GM18907 (cell line): ENCODE measurements at regions not wholly inside any gene's neighbourhood (a gene's known extent, or its start where the extent isn't known, plus 50 kb on each side); places are given as distances from the start of the nearest gene placed in this dataset.
"Not testable (repeated sequence)": the region's sequence is repeated elsewhere in the genome, so short reads cannot be mapped to it uniquely, and the experiment has no call there.

Source experiments
- ATAC-seq: cut with Tn5 transposase; IDR thresholded peaks from one replicate; pipeline ENCODE4 v1.9.1; 2021; ENCODE audit warnings: mild to moderate bottlenecking, moderate library complexity; ENCODE audit not compliant: unreplicated experiment

DNA sequence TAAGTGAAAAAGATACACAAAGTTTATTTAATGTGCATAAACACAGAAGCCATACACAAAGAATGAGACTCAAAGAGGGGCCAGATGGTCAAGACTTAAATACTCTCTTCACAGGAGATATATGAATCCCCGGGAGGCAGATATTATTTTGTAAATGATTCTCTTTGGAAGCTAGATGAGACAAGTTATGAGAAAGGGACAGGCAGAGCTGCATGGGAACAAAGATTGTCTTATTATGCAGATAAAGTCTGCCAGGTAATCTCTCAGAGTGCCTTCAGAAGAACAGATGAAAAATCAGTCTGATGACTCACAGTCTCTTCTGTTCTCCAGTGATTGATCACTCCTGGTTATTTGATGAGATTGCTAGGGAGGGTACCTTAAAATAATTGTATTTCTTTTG lies 89.0 kb downstream of the NAF1 start:
- no peak for ATAC-seq

DNA sequence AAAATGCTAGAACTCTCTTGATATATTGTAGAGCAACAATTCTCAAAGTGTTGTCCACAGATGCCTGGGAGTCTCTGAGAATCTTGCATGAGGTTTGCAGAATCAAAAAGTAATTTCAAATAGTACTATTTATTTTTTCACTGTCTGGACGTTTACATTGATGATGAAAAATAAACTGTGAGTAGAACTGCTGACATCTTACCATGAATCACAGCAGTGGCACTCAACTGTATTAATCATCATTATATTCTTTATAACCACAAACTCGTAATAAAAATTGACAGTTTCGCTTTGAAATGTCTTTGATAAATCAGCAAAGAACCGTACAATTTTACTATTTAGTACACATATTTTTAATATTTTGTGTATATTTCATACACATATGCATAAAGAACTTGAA lies 94.5 kb downstream of the NAF1 start:
- ATAC-seq, result no peak

DNA sequence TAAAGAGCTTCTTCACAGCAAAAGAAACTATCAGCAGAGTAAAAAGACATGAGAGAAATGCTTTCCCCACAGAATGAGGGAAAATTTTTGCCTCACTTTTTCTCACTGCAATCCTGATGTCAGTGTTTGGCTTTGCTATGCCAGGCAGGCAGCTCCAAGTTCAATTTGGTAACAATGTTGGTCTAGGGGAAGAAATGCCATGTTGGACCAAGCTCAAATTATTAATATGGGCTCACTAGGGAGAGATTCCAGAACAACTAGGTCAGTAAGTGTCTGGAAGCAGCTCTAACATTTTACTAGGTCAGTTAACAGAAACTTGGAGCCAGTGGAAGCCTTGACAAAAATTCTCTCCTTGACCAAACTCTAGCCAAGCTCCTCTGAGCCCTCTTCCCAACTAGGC lies 95.4 kb downstream of the NAF1 start:
- ATAC-seq, result no peak

DNA sequence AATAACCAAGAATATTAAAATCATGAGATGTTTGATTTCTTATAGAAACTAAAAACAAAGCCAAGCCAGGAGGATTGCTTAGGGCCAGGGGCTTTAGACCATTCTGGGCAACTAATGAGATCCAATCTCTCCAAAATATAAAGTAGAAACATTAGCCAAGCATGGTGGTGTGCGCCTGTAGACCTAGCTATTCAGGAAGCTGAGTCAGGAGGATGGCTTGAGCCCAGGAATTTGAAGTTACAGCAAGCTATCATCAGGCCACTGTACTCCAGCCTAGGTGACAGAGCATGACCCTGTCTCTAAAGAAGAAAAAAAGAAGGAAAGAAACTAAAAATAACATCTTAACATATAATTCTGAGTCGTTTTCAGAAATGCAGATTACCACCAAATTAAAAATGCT lies 96.7 kb downstream of the NAF1 start:
- ATAC-seq, result no peak

DNA sequence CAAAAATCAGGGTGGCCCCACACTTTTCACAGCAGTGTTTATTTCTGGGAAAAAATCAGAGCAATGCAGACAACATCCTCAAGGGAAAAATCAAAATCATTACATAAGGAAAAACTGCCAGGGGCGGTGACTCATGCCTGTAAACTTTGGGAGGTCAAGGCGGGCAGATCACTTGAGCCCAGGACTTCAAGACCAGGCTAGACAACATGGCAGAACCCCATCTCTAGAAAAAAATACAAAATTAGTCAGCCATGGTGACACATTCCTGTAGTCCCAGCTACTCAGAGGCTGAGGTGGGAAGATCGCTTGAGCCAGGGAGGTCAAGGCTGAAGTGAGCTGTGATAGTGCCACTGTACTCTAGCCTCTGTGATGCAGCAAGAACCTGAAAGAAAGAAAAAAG lies 102.8 kb downstream of the NAF1 start:
- ATAC-seq, result no peak

DNA sequence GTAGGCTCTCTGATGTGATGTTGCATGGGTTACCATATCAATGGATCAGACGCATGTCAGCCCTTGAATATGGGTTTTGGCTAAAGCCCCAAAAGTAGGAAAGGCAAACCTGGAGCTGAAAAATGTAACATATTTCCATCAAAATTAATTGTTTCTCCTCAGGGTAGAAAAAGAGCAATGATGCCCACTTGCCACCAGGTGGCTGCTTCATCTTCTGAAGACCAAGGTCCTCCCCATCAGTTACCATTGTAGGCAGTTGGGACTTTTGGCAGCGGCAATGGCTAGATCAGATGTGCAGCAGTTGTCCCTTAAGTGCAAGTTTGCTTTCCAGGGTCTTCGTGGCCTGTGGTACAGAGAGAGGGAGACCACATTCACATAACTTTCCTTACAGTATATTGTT lies 118.2 kb downstream of the NAF1 start:
- peak; percentile 93 for ATAC-seq

DNA sequence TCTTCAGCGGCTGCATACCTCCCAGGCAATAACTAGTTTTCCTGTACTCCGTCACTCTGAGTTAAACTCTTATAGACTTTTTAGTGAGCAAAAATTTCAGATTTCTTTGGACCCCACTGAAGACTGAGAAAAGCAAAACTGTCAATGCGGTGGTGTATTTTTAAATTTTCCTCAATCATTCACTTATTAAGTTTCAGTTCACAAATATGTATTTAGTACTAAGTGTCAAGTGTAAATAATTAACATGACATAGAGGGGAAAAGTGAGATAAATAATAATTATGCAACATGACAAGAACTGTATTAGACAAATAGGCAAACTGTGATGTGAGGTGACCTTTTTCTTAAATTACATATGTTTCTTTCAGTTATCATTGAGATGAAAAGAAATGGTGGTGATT lies 124.4 kb downstream of the NAF1 start:
- ATAC-seq, result peak; percentile 85

DNA sequence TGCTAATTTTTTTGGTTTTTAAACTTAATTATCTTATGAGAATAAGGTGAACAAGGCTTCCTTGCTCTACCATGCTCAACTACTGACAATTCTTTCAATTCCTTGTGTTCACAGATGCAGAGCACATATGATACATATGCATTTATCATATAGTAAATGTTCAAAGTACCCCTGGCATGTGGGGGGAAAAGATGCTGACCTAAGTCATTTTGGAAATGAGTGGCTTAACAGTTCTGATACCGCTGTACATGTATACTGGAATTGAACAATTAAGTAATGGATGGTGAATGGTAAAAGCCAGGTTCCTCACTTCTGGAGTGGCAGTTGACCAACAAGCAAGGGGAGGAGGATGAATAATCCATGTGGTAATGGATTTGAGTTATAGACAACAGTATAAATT lies 149.6 kb downstream of the NAF1 start:
- ATAC-seq, result no peak

DNA sequence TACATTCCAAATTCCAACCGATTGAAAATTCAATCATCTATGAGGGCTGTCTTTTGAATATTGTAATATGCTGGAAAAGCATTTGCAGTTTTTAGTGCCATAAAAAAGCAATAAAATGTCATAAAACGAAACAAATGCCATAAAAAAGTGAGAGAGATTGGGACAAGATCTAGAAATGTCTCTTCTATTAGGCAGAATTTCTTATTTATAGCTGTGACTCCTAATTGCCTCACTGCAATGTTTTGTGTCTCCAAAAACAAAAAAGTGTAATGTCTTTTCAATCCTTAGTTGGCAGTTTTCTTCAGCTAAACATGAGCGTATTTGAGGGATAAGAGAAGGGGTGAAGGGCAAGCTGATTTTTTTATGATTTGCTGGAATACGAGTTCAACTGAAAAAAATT lies 153.9 kb downstream of the NAF1 start:
- no peak for ATAC-seq

DNA sequence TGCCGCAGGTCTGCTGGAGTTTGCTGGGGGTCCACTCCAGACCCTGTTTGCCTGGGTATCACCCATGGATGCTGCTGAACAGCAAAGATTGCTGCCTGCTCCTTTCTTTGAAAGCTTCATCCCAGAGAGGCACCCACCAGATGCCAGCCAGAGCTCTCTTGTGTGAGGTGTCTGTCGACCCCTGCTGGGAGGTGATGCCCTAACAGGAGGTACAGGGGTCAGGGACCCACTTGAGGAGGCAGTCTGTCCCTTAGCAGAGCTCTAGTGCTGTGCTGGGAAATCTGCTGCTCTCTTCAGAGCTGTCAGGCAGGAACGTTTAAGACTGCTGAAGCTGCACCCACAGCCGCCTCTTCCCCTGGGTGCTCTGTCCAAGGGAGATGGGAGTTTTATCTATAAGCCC lies 162.7 kb downstream of the NAF1 start:
- no peak for ATAC-seq

DNA sequence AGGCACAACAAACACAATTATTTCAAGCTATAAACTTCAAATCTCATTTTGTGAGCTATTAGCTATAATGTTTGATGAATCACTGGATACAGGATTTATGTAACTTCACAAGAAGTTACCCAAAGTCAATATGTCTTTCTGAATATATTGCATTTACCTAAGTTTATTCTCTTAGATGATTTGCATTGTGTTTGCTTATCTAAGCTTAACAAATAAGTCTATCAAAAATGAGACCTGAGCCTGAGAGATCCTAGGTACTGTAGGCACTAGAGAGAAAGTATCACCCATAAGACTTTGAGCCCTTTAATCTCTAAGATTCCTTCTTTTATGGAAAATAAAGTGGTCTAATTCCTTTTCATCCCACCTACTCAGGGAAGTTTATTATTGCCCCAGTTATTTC lies 178.2 kb downstream of the NAF1 start:
- ATAC-seq, result no peak

DNA sequence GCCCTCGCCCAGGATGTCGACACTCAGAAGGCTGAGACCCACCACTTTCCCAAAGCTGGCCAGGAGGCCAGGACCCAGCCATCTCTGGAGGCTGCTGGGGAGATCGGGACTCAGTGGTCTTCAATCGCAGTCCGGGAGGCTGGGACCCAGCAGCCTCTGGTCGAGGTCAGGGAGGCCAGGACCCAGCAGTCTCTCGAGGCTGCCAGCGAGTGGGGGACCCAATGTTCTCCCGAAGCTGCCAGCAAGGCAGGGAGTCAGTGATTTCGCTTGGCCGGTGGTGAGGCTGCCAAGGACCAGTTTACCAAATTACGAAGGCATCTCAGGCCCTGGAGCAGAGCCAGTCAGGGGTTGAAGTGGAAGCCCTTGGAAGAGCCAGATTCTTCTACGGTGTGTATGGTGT lies 181.6 kb downstream of the NAF1 start:
- no peak for ATAC-seq

DNA sequence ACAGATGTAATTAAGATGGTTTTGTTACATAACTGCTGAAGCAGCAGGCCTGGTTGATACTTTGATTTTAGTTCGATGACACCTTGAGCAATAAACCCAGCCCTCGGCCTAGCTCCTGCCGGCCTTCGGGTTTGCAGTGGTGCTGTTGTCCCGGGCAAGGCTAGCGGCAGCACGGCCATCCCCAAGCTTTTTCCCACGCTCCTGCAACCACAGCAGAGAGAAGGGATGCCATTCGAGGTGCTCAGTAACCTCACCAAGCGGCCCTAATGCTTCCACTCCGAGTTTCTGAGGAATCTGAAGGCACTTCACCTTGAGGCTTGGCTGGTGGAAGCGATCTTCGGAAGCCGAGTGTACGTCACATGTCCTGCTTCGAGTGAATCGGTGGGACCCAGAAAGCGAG lies 182.1 kb downstream of the NAF1 start:
- ATAC-seq, result no peak

DNA sequence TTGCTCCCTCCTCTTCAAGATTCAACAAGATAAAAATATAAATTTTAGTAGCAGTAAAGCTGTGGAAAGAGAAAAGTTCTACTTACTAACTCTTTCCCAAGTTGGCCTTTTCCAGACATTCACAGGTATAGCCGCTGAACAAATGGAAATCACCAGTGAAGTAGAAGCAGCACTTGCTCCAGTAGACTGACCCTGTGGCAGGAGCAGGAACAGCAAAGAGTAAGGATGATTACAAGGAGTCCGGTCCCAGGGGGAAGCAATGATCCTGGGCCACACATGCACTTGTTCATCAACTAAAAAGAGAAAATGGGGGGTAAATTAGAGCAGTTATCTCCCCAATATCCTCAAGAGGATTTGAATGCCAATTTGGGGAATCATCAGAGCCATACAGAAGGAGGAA lies 184.9 kb downstream of the NAF1 start:
- no peak for ATAC-seq

DNA sequence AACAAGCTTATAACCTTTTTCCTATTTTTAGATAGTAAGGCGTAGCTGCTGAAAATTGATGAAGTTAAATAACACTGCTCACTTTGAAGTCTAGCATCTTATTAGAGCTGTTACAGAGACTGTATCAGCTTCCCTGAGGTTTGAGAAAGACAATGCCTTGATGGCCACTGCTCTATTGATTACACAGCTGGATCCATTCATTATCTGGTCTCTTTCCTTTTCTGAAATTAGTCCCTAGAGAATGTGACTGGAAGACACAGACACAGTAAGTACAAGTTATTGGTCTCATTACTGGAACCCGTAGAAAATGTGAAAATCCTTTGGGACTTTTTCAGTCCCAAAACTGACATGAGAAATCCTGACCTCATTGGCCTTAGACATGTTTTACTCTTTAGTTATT lies 188.3 kb downstream of the NAF1 start:
- no peak for ATAC-seq

DNA sequence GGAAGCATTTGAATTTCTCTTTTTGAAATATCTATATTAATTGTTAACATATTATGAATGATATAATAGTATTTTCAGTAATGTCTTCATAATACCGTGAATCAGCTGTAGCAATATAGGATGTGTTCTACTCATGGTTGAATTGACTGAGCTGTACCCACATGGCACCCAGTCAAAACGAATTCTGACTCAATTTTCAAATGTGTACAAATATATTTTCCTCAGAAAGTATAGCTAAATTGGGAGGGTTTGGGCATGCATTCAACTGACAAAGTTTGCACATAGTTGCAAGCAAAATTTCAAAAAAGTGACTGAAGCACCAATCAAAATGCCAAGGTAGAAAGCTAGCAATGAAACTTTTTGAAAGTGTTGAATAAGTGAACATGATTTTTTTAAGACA lies 188.9 kb downstream of the NAF1 start:
- ATAC-seq, result no peak

DNA sequence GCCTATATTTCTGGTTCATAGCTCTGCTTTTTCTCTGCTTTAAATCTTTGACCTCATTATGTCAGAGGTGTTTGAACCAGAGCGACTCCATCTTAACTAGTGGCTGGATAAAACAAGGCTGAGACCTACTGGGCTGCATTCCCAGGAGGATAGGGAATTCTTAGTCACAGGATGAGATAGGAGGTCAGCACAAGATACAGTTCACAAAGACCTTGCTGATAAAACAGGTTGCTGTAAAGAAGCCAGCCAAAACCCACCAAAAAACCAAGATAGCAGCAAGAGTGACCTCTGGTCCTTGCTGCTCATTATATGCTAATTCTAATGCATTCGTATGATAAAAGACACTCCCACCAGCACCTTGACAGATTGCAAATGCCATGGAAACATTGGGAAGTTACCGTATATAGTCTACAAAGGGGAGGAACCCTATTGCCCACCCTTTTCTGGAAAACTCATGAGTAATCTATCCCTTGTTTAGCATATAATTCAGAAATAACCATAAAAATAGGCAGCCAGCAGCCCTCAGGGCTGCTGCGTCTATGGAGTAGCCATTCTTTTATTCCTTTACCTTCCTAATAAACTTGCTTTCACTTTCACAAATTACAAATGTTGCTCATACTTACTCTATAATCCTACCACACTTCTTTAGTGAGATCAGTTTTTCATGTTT lies 193.9 kb downstream of the NAF1 start:
- no peak for ATAC-seq

DNA sequence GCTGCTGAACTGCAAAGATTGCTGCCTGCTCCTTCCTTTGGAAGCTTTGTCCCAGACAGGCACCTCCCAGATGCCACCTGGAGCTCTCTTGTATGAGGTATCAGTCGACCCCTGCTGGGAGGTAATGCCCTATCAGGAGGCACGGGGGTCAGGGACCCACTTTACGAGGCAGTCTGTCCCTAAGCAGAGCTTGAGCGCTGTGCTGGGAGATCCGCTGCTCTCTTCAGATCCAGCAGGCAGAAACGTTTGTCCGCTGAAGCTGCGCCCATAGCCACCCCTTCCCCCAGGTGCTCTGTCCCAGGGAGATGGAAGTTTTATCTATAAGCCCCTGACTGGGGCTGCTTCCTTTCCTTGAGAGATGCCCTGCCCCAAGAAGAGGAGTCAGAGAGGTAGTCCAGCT lies 197.5 kb downstream of the NAF1 start:
- ATAC-seq, result no peak

DNA sequence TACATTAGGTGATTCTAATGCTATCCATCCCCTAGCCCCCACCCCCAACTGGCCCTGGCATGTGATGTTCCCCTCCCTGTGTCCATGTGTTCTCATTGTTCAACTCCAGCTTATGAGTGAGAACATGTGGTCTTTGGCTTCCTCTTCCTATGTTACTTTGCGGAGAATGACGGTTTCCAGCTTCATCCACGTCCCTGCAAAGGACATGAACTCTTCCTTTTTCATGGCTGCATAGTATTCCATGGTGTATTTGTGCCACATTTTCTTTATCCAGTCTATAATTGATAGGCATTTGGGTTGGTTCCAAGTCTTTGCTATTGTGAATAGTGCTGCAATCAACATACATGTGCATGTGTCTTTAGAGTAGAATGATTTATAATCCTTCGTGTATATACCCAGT lies 200.7 kb downstream of the NAF1 start:
- not testable (repeated sequence) for ATAC-seq

DNA sequence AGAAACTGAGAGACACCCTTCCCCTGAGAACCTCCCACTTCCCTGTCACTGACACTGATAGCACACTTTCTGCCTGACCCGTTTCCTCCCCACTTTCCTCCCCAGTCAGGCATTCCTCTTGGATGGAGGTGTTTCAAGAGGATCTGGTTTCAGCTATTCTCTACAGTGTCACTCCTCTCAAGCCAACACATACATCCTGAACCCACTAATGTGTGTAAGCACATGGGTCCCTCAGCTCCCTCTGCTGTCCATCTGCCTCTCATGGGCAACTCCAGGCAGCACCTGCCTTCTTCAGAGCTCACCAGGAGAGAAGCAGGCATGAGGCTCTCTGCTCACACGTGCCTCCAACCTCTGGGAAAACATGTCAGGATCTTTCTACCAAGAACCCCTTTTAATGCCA lies 207.6 kb downstream of the NAF1 start:
- peak; percentile 75 for ATAC-seq

DNA sequence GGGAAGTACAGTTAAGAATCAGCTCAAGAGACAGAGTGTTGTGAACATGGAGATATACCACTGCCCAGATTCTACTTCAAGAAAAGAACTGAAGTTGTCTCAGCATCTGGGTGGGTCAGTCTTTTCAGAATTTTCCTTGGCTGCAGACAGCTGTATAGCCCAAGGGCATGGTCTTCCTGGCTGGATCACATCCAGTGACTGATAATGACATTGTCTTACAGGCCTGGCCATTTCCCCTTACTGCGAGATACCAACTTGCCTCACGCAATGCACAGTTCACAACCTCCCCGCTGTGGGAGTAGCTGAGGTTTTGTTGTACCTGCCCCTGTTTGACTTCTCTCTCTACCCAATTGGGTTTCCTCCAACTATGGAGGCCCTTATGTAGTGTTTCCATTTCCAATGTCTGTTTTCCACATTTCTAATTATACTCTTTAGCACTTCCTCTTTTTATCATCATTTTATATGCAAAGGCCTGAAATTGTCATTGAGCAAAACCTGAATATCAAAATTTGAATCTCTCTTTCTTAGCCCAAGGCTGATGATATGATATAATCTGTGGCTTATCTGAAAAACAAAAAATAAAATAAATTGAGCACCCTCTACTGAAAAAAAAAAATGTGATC lies 209.1 kb downstream of the NAF1 start:
- no peak for ATAC-seq

DNA sequence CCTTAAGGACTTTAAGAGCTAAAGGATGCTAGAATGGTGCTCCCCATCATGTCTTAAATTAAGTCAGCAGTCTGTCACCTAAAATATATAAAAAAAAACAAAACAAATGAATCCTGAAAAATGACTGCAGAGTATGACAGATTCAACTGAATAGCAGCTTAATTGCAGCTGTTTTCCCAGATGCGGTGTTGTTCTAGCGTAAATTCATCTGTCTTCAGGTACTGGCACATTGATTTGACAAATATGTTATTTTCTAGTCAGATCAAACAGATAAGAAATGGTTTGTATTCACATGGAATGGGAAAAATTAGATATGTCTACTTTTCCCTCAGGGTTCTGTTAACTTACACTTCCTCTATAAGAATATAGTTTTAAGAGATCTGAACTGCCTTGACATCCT lies 211.7 kb downstream of the NAF1 start:
- ATAC-seq, result no peak

DNA sequence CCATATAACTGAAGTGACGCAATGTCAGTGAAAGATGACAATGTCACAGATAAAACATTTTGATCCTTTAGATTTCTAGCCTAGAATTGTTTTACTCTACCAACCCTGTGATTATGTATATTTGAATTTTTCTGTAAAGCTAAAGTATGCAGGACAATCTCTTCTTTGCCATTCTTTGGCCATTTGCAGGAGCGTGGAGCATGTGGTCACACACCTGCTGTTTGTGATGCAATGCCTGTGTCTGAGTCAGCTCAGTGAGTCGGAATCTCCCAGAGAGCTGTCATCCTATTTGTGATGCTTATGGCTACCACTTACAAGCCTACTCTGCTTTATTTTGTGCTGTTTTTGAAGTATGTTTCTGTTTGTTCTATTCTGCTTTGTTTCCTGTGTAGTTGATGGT lies 214.5 kb downstream of the NAF1 start:
- ATAC-seq, result no peak
